GM18858 (cell line): ENCODE measurements at regions not wholly inside any gene's neighbourhood (a gene's known extent, or its start where the extent isn't known, plus 50 kb on each side); places are given as distances from the start of the nearest gene placed in this dataset.

Experiments
- ATAC-seq: cut with Tn5 transposase; IDR thresholded peaks from one replicate; pipeline ENCODE4 v1.9.1; 2021; ENCODE audit not compliant: unreplicated experiment

- no peak for ATAC-seq
These were observed 56.0 kb downstream of the EN1 start for GRCh38 chr2:118791483-118791882.

- ATAC-seq: no peak
These were observed 60.7 kb downstream of the EN1 start for GRCh38 chr2:118786746-118787145.

GRCh38 chr2:118784860-118785259 lies 62.6 kb downstream of the EN1 start:
- ATAC-seq: no peak

GRCh38 chr2:118779362-118779761 lies 68.1 kb downstream of the EN1 start:
- no peak for ATAC-seq

GRCh38 chr2:118774458-118775133 lies 72.9 kb downstream of the EN1 start:
- no peak for ATAC-seq

- ATAC-seq: no peak
These were observed 73.6 kb downstream of the EN1 start for GRCh38 chr2:118773826-118774225.

GRCh38 chr2:118772487-118773200 lies 74.8 kb downstream of the EN1 start:
- no peak for ATAC-seq

GRCh38 chr2:118769707-118770400 lies 77.6 kb downstream of the EN1 start:
- no peak for ATAC-seq

GRCh38 chr2:118766871-118767270 lies 80.6 kb downstream of the EN1 start:
- no peak for ATAC-seq

- no peak for ATAC-seq
These were observed 82.6 kb downstream of the EN1 start for GRCh38 chr2:118764855-118765254.

- no peak for ATAC-seq
These were observed 83.7 kb downstream of the EN1 start for GRCh38 chr2:118763797-118764196.

- ATAC-seq: no peak
These were observed 85.2 kb downstream of the EN1 start for GRCh38 chr2:118762290-118762689.

- ATAC-seq: no peak
These were observed 85.7 kb downstream of the EN1 start for GRCh38 chr2:118761771-118762170.

GRCh38 chr2:118755901-118756300 lies 91.5 kb downstream of the EN1 start:
- ATAC-seq: no peak

GRCh38 chr2:118755384-118755783 lies 92.1 kb downstream of the EN1 start:
- ATAC-seq: no peak

- no peak for ATAC-seq
These were observed 94.6 kb downstream of the EN1 start for GRCh38 chr2:118752762-118753429.

GRCh38 chr2:118750959-118751565 lies 96.4 kb downstream of the EN1 start:
- no peak for ATAC-seq

- ATAC-seq: no peak
These were observed 99.1 kb downstream of the EN1 start for GRCh38 chr2:118748245-118748885.

- no peak for ATAC-seq
These were observed 99.8 kb downstream of the EN1 start for GRCh38 chr2:118747637-118748036.

- no peak for ATAC-seq
These were observed 100.4 kb downstream of the EN1 start for GRCh38 chr2:118747066-118747465.
